ENCODE measurements at regions not wholly inside any gene's neighbourhood (a gene's known extent, or its start where the extent isn't known, plus 50 kb on each side); places are given as distances from the start of the nearest gene placed in this dataset.
"Not testable (repeated sequence)": the region's sequence is repeated elsewhere in the genome, so short reads cannot be mapped to it uniquely, and the experiment has no call there.

- Histone ChIP-seq H3K9me3 (ENCODE audit: control insufficient read depth, low read length) (peaks cover 38% of the 10 kb centered on the region), H3K9ac (ENCODE audit: extremely low read depth, low read length, poor library complexity, severe bottlenecking) (no peak overlapping the region), H3K27me3 (ENCODE audit: control insufficient read depth, insufficient read depth, low read length, poor library complexity, severe bottlenecking) (no peaks in the 10 kb centered on the region), H3K36me3 (ENCODE audit: control insufficient read depth, insufficient read depth, low read length) (no peaks in the 10 kb centered on the region), H3K4me3 (ENCODE audit: low read length) (no peak overlapping the region), H3K4me1 (ENCODE audit: control insufficient read depth, insufficient read depth, low read length) (peaks cover 2% of the 10 kb centered on the region), H3K27ac (ENCODE audit: low read depth, low read length) (no peak overlapping the region)
- Mint-ChIP-seq H3K9me3 (peaks cover 44% of the 10 kb centered on the region), H3K27me3 (ENCODE audit: insufficient read depth) (no peaks in the 10 kb centered on the region), H3K27ac (no peak overlapping the region), H3K4me1 (peaks cover 19% of the 10 kb centered on the region), H3K4me3 (no peak overlapping the region), H3K36me3 (ENCODE audit: low read depth) (peaks cover 28% of the 10 kb centered on the region)
- no peak for TF ChIP-seq CTCF (conservative IDR thresholded peaks at IDR 0.05)
- no peak for DNase-seq
These were observed 1447.1 kb downstream of the FAM181B start for GRCh38 chr11:81286550-81286949.

DNA sequence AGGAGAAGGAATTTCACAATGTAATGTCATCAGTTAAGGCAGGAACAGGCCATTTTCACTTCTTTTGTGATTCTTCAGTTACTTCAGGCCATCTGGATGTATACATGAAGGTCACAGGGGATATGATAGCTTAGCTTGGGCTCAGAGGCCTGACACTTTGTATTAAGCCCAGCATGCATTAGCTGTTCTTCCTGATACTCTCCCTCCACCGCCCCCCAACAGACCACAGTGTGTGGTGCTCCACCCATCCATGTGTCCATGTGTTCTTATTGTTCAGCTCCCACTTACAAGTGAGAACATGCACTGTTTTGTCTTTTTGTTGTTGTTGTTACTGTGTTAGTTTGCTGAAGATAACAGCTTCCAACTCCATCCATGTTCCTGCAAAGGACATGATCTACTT is 1453.4 kb downstream of the FAM181B start:
- DNase-seq = peak; percentile 71
- not testable (repeated sequence) for H3K9ac ChIP-seq (ENCODE audit: extremely low read depth, low read length, poor library complexity, severe bottlenecking); H3K4me3 ChIP-seq (ENCODE audit: low read length); H3K27me3 ChIP-seq (ENCODE audit: control insufficient read depth, insufficient read depth, low read length, poor library complexity, severe bottlenecking); H3K4me1 ChIP-seq (ENCODE audit: control insufficient read depth, insufficient read depth, low read length); H3K36me3 ChIP-seq (ENCODE audit: control insufficient read depth, insufficient read depth, low read length); H3K27me3 Mint-ChIP-seq (ENCODE audit: insufficient read depth); H3K27ac ChIP-seq (ENCODE audit: low read depth, low read length); H3K4me3 Mint-ChIP-seq
- Mint-ChIP-seq H3K27ac (peak overlapping the region; percentile 89), H3K9me3 (peaks cover 65% of the 10 kb centered on the region), H3K4me1 (peaks cover 24% of the 10 kb centered on the region), H3K36me3 (ENCODE audit: low read depth) (peaks cover 22% of the 10 kb centered on the region)
- peaks cover 38% of the 10 kb centered on the region for H3K9me3 ChIP-seq (ENCODE audit: control insufficient read depth, low read length)
- WGBS, 2 experiments (ENCODE audit: insufficient coverage in 1 of 2, insufficient read length in 1 of 2) = 67% methylated on average over 1 of the region's 1 CpG; no CpG with 5 or more reads in 1 of the 2 experiments

DNA sequence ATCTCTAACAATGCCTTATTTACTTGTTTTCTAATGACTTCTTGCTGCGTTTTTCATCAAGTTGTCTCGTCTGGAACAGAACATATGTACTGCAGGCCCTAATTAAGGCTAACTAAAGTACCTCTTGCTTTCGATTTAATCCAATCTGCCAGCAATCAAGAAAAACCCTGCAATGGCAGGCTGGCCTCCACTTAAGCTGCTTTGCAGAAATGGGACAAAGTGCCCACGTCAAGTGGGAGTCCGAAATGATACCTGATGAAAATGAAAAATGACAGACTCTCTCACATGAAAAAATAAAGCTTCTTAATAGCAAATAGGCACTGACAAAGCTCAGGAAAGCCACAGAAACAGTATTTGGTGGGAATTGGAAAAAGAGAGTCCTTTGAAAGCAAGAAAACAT is 1454.7 kb downstream of the FAM181B start:
- no peak for TF ChIP-seq CTCF (conservative IDR thresholded peaks at IDR 0.05)
- Histone ChIP-seq H3K27ac (ENCODE audit: low read depth, low read length) (no peak overlapping the region), H3K9ac (ENCODE audit: extremely low read depth, low read length, poor library complexity, severe bottlenecking) (no peak overlapping the region), H3K4me1 (ENCODE audit: control insufficient read depth, insufficient read depth, low read length) (peaks cover 8% of the 10 kb centered on the region), H3K27me3 (ENCODE audit: control insufficient read depth, insufficient read depth, low read length, poor library complexity, severe bottlenecking) (no peaks in the 10 kb centered on the region), H3K4me3 (ENCODE audit: low read length) (peak overlapping the region; percentile 21), H3K36me3 (ENCODE audit: control insufficient read depth, insufficient read depth, low read length) (no peaks in the 10 kb centered on the region), H3K9me3 (ENCODE audit: control insufficient read depth, low read length) (peaks cover 25% of the 10 kb centered on the region)
- 49 to 73% methylated on average over 2 to 5 of the region's 5 CpGs for WGBS, 2 experiments (ENCODE audit: insufficient coverage in 1 of 2, insufficient read length in 1 of 2)
- Mint-ChIP-seq H3K4me3 (no peak overlapping the region), H3K4me1 (peaks cover 24% of the 10 kb centered on the region), H3K36me3 (ENCODE audit: low read depth) (peaks cover 13% of the 10 kb centered on the region), H3K27me3 (ENCODE audit: insufficient read depth) (no peaks in the 10 kb centered on the region), H3K27ac (peak overlapping the region; percentile 71), H3K9me3 (peaks cover 53% of the 10 kb centered on the region)
- DNase-seq = no peak

DNA sequence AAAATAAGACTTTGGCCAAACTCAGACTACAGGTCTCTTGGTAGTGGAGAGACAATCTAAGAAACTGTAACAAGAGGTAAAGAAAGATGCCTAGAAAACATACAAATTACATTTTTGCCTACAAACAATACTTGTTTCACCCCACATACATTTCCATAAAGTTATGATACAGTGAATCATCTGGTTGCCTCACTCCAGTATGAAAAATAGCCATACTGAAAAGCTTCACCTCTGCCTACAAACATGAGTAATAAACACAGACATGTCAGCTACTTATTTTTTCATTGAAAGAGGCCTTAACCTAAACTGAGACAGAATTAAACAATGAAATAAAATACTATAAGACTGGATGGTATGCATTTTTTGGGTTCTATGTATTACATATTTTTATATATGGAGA is 1463.0 kb downstream of the FAM181B start:
- Histone ChIP-seq H3K27ac (ENCODE audit: low read depth, low read length) (no peak overlapping the region), H3K9ac (ENCODE audit: extremely low read depth, low read length, poor library complexity, severe bottlenecking) (no peak overlapping the region), H3K36me3 (ENCODE audit: control insufficient read depth, insufficient read depth, low read length) (no peaks in the 10 kb centered on the region), H3K27me3 (ENCODE audit: control insufficient read depth, insufficient read depth, low read length, poor library complexity, severe bottlenecking) (no peaks in the 10 kb centered on the region), H3K9me3 (ENCODE audit: control insufficient read depth, low read length) (no peaks in the 10 kb centered on the region), H3K4me3 (ENCODE audit: low read length) (no peak overlapping the region), H3K4me1 (ENCODE audit: control insufficient read depth, insufficient read depth, low read length) (no peaks in the 10 kb centered on the region)
- DNase-seq = no peak
- H3K27me3 Mint-ChIP-seq (ENCODE audit: insufficient read depth) = no peaks in the 10 kb centered on the region
- no peaks in the 10 kb centered on the region for H3K9me3 Mint-ChIP-seq
- H3K36me3 Mint-ChIP-seq (ENCODE audit: low read depth) = no peaks in the 10 kb centered on the region
- H3K4me3 Mint-ChIP-seq = no peak overlapping the region
- H3K4me1 Mint-ChIP-seq = peaks cover 26% of the 10 kb centered on the region
- no peak for TF ChIP-seq CTCF (conservative IDR thresholded peaks at IDR 0.05)
- no peak overlapping the region for H3K27ac Mint-ChIP-seq

Data from endodermal cell (in vitro differentiated cells).